Ishikawa (cell line): ENCODE measurements at regions not wholly inside any gene's neighbourhood (a gene's known extent, or its start where the extent isn't known, plus 50 kb on each side); places are given as distances from the start of the nearest gene placed in this dataset.

ENCODE experiments used
- CEBPB ChIP-seq: IDR thresholded peaks from 2 replicates; pipeline ENCODE4 v1.6.1; 2012
- CREB1 ChIP-seq: IDR thresholded peaks from 2 replicates; pipeline ENCODE4 v1.6.1; 2012; ENCODE audit warnings: low read depth
- EGR1 ChIP-seq: IDR thresholded peaks from 2 replicates; pipeline ENCODE4 v1.6.1; 2012
- EP300 ChIP-seq: IDR thresholded peaks from 2 replicates; pipeline ENCODE4 v1.6.1; 2012; ENCODE audit warnings: borderline replicate concordance
- FOXM1 ChIP-seq: IDR thresholded peaks from 2 replicates; pipeline ENCODE4 v1.6.1; 2012; ENCODE audit warnings: low read depth, borderline replicate concordance
- MAX ChIP-seq: IDR thresholded peaks from 2 replicates; pipeline ENCODE4 v1.6.1; 2012
- NFIC ChIP-seq: IDR thresholded peaks from 2 replicates; pipeline ENCODE4 v1.6.1; 2012
- RAD21 ChIP-seq: IDR thresholded peaks from 2 replicates; pipeline ENCODE4 v1.6.1; 2012; ENCODE audit warnings: low read depth
- REST ChIP-seq: IDR thresholded peaks from 2 replicates; pipeline ENCODE4 v1.6.1; 2012; ENCODE audit warnings: low read depth, mild to moderate bottlenecking
- TAF1 ChIP-seq: IDR thresholded peaks from 2 replicates; pipeline ENCODE4 v1.6.1; 2012; ENCODE audit warnings: low read depth, mild to moderate bottlenecking
- TCF12 ChIP-seq: IDR thresholded peaks from 2 replicates; pipeline ENCODE4 v1.6.1; 2012; ENCODE audit warnings: low read depth
- TEAD4 ChIP-seq: IDR thresholded peaks from 2 replicates; pipeline ENCODE4 v1.6.1; 2012
- USF1 ChIP-seq: IDR thresholded peaks from 2 replicates; pipeline ENCODE4 v1.6.1; 2012
- YY1 ChIP-seq: IDR thresholded peaks from 2 replicates; pipeline ENCODE4 v1.6.1; 2012; ENCODE audit warnings: low read depth
- ZBTB7A ChIP-seq: IDR thresholded peaks from 2 replicates; pipeline ENCODE4 v1.6.1; 2012; ENCODE audit warnings: low read depth

- TF ChIP-seq RAD21, result no peak
- no peak for TF ChIP-seq TAF1
- no peak for TF ChIP-seq REST
- no peak for TF ChIP-seq TCF12
- TF ChIP-seq USF1, result no peak
- no peak for TF ChIP-seq TEAD4
- TF ChIP-seq CEBPB, result no peak
- TF ChIP-seq NFIC, result no peak
- TF ChIP-seq EP300, result no peak
- TF ChIP-seq FOXM1, result no peak
- TF ChIP-seq ZBTB7A, result no peak
- no peak for TF ChIP-seq YY1
- TF ChIP-seq EGR1, result no peak
- no peak for TF ChIP-seq CREB1
- TF ChIP-seq MAX, result no peak
Measured at GRCh38 chr16:73298562-73298961, 250.6 kb upstream of the ZFHX3 start.

- no peak for TF ChIP-seq FOXM1
- TF ChIP-seq CEBPB, result no peak
- TF ChIP-seq RAD21, result no peak
- no peak for TF ChIP-seq REST
- TF ChIP-seq ZBTB7A, result no peak
- TF ChIP-seq TCF12, result no peak
- no peak for TF ChIP-seq TEAD4
- no peak for TF ChIP-seq USF1
- TF ChIP-seq YY1, result no peak
- no peak for TF ChIP-seq EP300
- TF ChIP-seq MAX, result no peak
- no peak for TF ChIP-seq NFIC
Measured at GRCh38 chr16:73290258-73290657, 242.3 kb upstream of the ZFHX3 start.

- TF ChIP-seq TCF12, result no peak
- TF ChIP-seq FOXM1, result no peak
- no peak for TF ChIP-seq TAF1
- no peak for TF ChIP-seq ZBTB7A
- no peak for TF ChIP-seq CREB1
- no peak for TF ChIP-seq MAX
Measured at GRCh38 chr16:73289232-73289631, 241.3 kb upstream of the ZFHX3 start.

- TF ChIP-seq YY1, result no peak
- TF ChIP-seq TEAD4, result no peak
- TF ChIP-seq ZBTB7A, result no peak
- TF ChIP-seq NFIC, result no peak
- no peak for TF ChIP-seq TCF12
- TF ChIP-seq CREB1, result no peak
- TF ChIP-seq EGR1, result no peak
- no peak for TF ChIP-seq FOXM1
- TF ChIP-seq REST, result no peak
- TF ChIP-seq MAX, result no peak
- TF ChIP-seq USF1, result no peak
- TF ChIP-seq EP300, result no peak
- no peak for TF ChIP-seq RAD21
- no peak for TF ChIP-seq CEBPB
- no peak for TF ChIP-seq TAF1
Measured at GRCh38 chr16:73288520-73288919, 240.6 kb upstream of the ZFHX3 start.
